Uterus (tissue), 3 donors: ENCODE measurements at regions not wholly inside any gene's neighbourhood (a gene's known extent, or its start where the extent isn't known, plus 50 kb on each side); places are given as distances from the start of the nearest gene placed in this dataset.
"Not testable (repeated sequence)": the region's sequence is repeated elsewhere in the genome, so short reads cannot be mapped to it uniquely, and the experiment has no call there.

Experiments used
- DNase-seq, 2 donors: peaks; one replicate each; pipeline ENCODE4 v3.0.0-alpha.2; 2019 to 2020
- H3K27ac ChIP-seq, 2 donors: fragments of 200-600 bp; sonication (generic); 1 replicate in 1 of 2; 2 replicates in 1 of 2; pipeline ENCODE4 v1.5.1; 2016 to 2018
- H3K27me3 ChIP-seq, 2 donors: fragments of 200-600 bp; sonication (generic); one replicate each; pipeline ENCODE4 v1.5.1; 2018 to 2019; ENCODE audit warnings: control low read depth in 1 of 2
- H3K36me3 ChIP-seq, 2 donors: fragments of 200-600 bp; sonication (generic); one replicate each; pipeline ENCODE4 v1.5.1; 2019; ENCODE audit warnings: control low read depth in 1 of 2
- H3K4me1 ChIP-seq, 2 donors: fragments of 200-600 bp; sonication (generic); one replicate each; pipeline ENCODE4 v1.5.1; 2018 to 2019; ENCODE audit warnings: control low read depth in 1 of 2
- H3K4me3 ChIP-seq, 2 donors: fragments of 200-600 bp; sonication (generic); 1 replicate in 1 of 2; 2 replicates in 1 of 2; pipeline ENCODE4 v1.5.1; 2018 to 2019; ENCODE audit warnings: mild to moderate bottlenecking in 1 of 2
- H3K9me3 ChIP-seq, 2 donors: fragments of 200-600 bp; sonication (generic); one replicate each; pipeline ENCODE4 v1.5.1; 2019; ENCODE audit warnings: control low read depth in 1 of 2
- CTCF ChIP-seq, 4 experiments: fragments of 200-600 bp in 2 of 4; fragments of 450-650 bp in 2 of 4; sonication (generic) in 2 of 4; IDR thresholded peaks; one replicate each; pipeline ENCODE4 v1.5.1; 2016 to 2019; ENCODE audit warnings: antibody characterized with exemption in 4 of 4, mild to moderate bottlenecking in 2 of 4, moderate library complexity in 1 of 4
- POLR2A ChIP-seq, 2 donors: fragments of 450-650 bp; IDR thresholded peaks; one replicate each; pipeline ENCODE4 v1.6.1; 2016; ENCODE audit warnings: antibody characterized with exemption in 2 of 2, mild to moderate bottlenecking in 1 of 2, moderate library complexity in 1 of 2
- intact Hi-C: fragments of 100-400 bp; cut with DNase I; formaldehyde crosslinking; loops from one replicate; pipeline ENCODE4 v1.15.1; 2023; ENCODE audit warnings: low total_unique reads
- donor health status: DM: yes; HTN: yes; CAD: no.

GRCh38 chr22:49006207-49007012, 821.3 kb downstream of the BRD1 start:
- Histone ChIP-seq H3K27me3 (no peaks in the 10 kb centered on the region), H3K27ac (no peak overlapping the region), H3K9me3 (no peaks in the 10 kb centered on the region), H3K4me1 (no peaks in the 10 kb centered on the region), H3K4me3 (no peak overlapping the region), H3K36me3 (no peaks in the 10 kb centered on the region)
- TF ChIP-seq POLR2A (IDR thresholded peaks at IDR 0.05) (no peak), CTCF (IDR thresholded peaks at IDR 0.05) (no peak)
- DNase-seq = no peak
- intact Hi-C loops = no loop called here

GRCh38 chr22:49005557-49005956, 822.1 kb downstream of the BRD1 start:
- DNase-seq = no peak
- Histone ChIP-seq H3K27me3 (no peaks in the 10 kb centered on the region), H3K9me3 (no peaks in the 10 kb centered on the region), H3K36me3 (no peaks in the 10 kb centered on the region), H3K4me1 (no peaks in the 10 kb centered on the region), H3K4me3 (no peak overlapping the region), H3K27ac (no peak overlapping the region)
- TF ChIP-seq CTCF (IDR thresholded peaks at IDR 0.05) (no peak), POLR2A (IDR thresholded peaks at IDR 0.05) (no peak)
- intact Hi-C loops = no loop called here

GRCh38 chr22:49004484-49005399, 822.9 kb downstream of the BRD1 start:
- TF ChIP-seq CTCF (IDR thresholded peaks at IDR 0.05) = no peak
- no peak for TF ChIP-seq POLR2A (IDR thresholded peaks at IDR 0.05)

GRCh38 chr22:48997605-48998004, 830.1 kb downstream of the BRD1 start:
- H3K36me3 ChIP-seq, H3K4me3 ChIP-seq, H3K27ac ChIP-seq, intact Hi-C loops, H3K27me3 ChIP-seq, H3K4me1 ChIP-seq, DNase-seq, H3K9me3 ChIP-seq: not testable (repeated sequence)

More at GRCh38 chr22:49004484-49005399, 822.9 kb downstream of the BRD1 start:
- H3K27me3 ChIP-seq = no peaks in the 10 kb centered on the region
- no peaks in the 10 kb centered on the region for H3K9me3 ChIP-seq
- intact Hi-C loops = no loop called here
- H3K4me3 ChIP-seq = no peak overlapping the region
- no peak for DNase-seq
- H3K4me1 ChIP-seq = no peaks in the 10 kb centered on the region
- no peak overlapping the region for H3K27ac ChIP-seq
- H3K36me3 ChIP-seq = no peaks in the 10 kb centered on the region

- H3K4me3 ChIP-seq = no peak overlapping the region
- DNase-seq = no peak
- no peaks in the 10 kb centered on the region for H3K4me1 ChIP-seq
- H3K36me3 ChIP-seq = no peaks in the 10 kb centered on the region
- TF ChIP-seq POLR2A (IDR thresholded peaks at IDR 0.05) = no peak
- TF ChIP-seq CTCF (IDR thresholded peaks at IDR 0.05) = no peak
- no peaks in the 10 kb centered on the region for H3K9me3 ChIP-seq
- intact Hi-C loops = no loop called here
- H3K27me3 ChIP-seq = no peaks in the 10 kb centered on the region
- no peak overlapping the region for H3K27ac ChIP-seq
Measured at GRCh38 chr22:48993655-48994054, 834.0 kb downstream of the BRD1 start.
